Neural cell (in vitro differentiated cells): ENCODE measurements at regions not wholly inside any gene's neighbourhood (a gene's known extent, or its start where the extent isn't known, plus 50 kb on each side); places are given as distances from the start of the nearest gene placed in this dataset.

ENCODE experiments used
- H2AFZ ChIP-seq: fragments of 200-600, 300-800 bp; sonication (generic), shearing (Covaris generic); 2 replicates; pipeline ENCODE4 v1.6.0; 2014; ENCODE audit warnings: low read depth, mild to moderate bottlenecking, antibody characterized with exemption, low read length, moderate library complexity
- H3F3A ChIP-seq: fragments of 200-600 bp; shearing (Covaris generic); 2 replicates; pipeline ENCODE4 v1.6.1; 2016; ENCODE audit warnings: mild to moderate bottlenecking, moderate library complexity, mixed read lengths, antibody characterized with exemption, low read length; ENCODE audit not compliant: insufficient read depth, poor library complexity, severe bottlenecking
- H3K27ac ChIP-seq: fragments of 200-600, 300-800 bp; sonication (generic), shearing (Covaris generic); 2 replicates; pipeline ENCODE4 v1.5.1; 2014; ENCODE audit warnings: mild to moderate bottlenecking, low read length, moderate library complexity
- H3K27me3 ChIP-seq: fragments of 300-800, 200-600 bp; sonication (generic), shearing (Covaris generic); 2 replicates; pipeline ENCODE4 v1.6.0; 2014; ENCODE audit warnings: mild to moderate bottlenecking, low read depth, low read length, moderate library complexity; ENCODE audit not compliant: insufficient read depth
- H3K36me3 ChIP-seq: fragments of 300-800, 200-600 bp; sonication (generic), shearing (Covaris generic); 2 replicates; pipeline ENCODE4 v1.5.1; 2014; ENCODE audit warnings: mild to moderate bottlenecking, antibody characterized with exemption, low read length, moderate library complexity; ENCODE audit not compliant: insufficient read depth
- H3K4me2 ChIP-seq: fragments of 300-800, 200-600 bp; sonication (generic), shearing (Covaris generic); 2 replicates; pipeline ENCODE4 v1.6.0; 2014; ENCODE audit warnings: mild to moderate bottlenecking, low read length
- H3K4me3 ChIP-seq: fragments of 300-800, 200-600 bp; sonication (generic), shearing (Covaris generic); 2 replicates; pipeline ENCODE4 v1.5.1; 2014; ENCODE audit warnings: mild to moderate bottlenecking, low read length, moderate library complexity
- H3K79me2 ChIP-seq: fragments of 200-600 bp; shearing (Covaris generic); replicated peaks from 2 replicates; pipeline ENCODE4 v1.6.0; 2014; ENCODE audit warnings: mild to moderate bottlenecking, low read length, moderate library complexity; ENCODE audit not compliant: insufficient read depth
- H3K9ac ChIP-seq: fragments of 300-800, 200-600 bp; sonication (generic), shearing (Covaris generic); 2 replicates; pipeline ENCODE4 v1.6.1; 2016; ENCODE audit warnings: mild to moderate bottlenecking, low read length, mixed read lengths
- H3K9me2 ChIP-seq: fragments of 200-600 bp; shearing (Covaris generic); 2 replicates; pipeline ENCODE4 v1.6.1; 2016; ENCODE audit warnings: mild to moderate bottlenecking, low read length, mixed read lengths; ENCODE audit not compliant: insufficient read depth
- H3K9me3 ChIP-seq: fragments of 200-600, 300-800 bp; sonication (generic), shearing (Covaris generic); 2 replicates; pipeline ENCODE4 v1.6.1; 2016; ENCODE audit warnings: mild to moderate bottlenecking, mixed run types, low read length, moderate library complexity, mixed read lengths
- H4K20me1 ChIP-seq: fragments of 200-600 bp; shearing (Covaris generic); 2 replicates; pipeline ENCODE4 v1.6.1; 2016; ENCODE audit warnings: mild to moderate bottlenecking, mixed run types; ENCODE audit not compliant: insufficient read depth
- EP300 ChIP-seq: fragments of 450-650 bp; conservative IDR thresholded peaks from 2 replicates; pipeline ENCODE4 v1.6.1; 2014; ENCODE audit warnings: antibody characterized with exemption, mild to moderate bottlenecking, moderate library complexity; ENCODE audit not compliant: poor library complexity, severe bottlenecking
- EZH2 ChIP-seq: fragments of 200-600, 300-800 bp; shearing (Covaris generic), sonication (generic); IDR thresholded peaks from 2 replicates; pipeline ENCODE4 v1.6.1; 2014; ENCODE audit warnings: antibody characterized with exemption, low read length, borderline replicate concordance, mild to moderate bottlenecking; ENCODE audit not compliant: insufficient read depth, poor library complexity, severe bottlenecking
- MXI1 ChIP-seq: fragments of 450-650 bp; conservative IDR thresholded peaks from 2 replicates; pipeline ENCODE4 v1.6.1; 2014; ENCODE audit warnings: antibody characterized with exemption, mild to moderate bottlenecking; ENCODE audit not compliant: poor library complexity, severe bottlenecking
- POLR2AphosphoS5 ChIP-seq: IDR thresholded peaks from 2 replicates; pipeline ENCODE4 v1.6.1; 2012
- RAD21 ChIP-seq: fragments of 450-650 bp; conservative IDR thresholded peaks from 2 replicates; pipeline ENCODE4 v1.6.1; 2014; ENCODE audit warnings: antibody characterized with exemption, mild to moderate bottlenecking, moderate library complexity
- SMC3 ChIP-seq: fragments of 450-650 bp; conservative IDR thresholded peaks from 2 replicates; pipeline ENCODE4 v1.6.1; 2014; ENCODE audit warnings: antibody characterized with exemption, mild to moderate bottlenecking, moderate library complexity; ENCODE audit not compliant: poor library complexity
- TAF1 ChIP-seq: IDR thresholded peaks from 2 replicates; pipeline ENCODE4 v1.6.1; 2012; ENCODE audit warnings: low read depth
- TF ChIP-seq, protein P1 (sequence below): IDR thresholded peaks from 2 replicates; pipeline ENCODE4 v1.6.1; 2012; ENCODE audit warnings: borderline replicate concordance
- TF ChIP-seq, protein P2 (sequence below): fragments of 450-650 bp; IDR thresholded peaks from 2 replicates; pipeline ENCODE4 v1.5.1; 2014; ENCODE audit warnings: antibody characterized with exemption, mild to moderate bottlenecking, moderate library complexity; ENCODE audit not compliant: poor library complexity, severe bottlenecking

DNA sequence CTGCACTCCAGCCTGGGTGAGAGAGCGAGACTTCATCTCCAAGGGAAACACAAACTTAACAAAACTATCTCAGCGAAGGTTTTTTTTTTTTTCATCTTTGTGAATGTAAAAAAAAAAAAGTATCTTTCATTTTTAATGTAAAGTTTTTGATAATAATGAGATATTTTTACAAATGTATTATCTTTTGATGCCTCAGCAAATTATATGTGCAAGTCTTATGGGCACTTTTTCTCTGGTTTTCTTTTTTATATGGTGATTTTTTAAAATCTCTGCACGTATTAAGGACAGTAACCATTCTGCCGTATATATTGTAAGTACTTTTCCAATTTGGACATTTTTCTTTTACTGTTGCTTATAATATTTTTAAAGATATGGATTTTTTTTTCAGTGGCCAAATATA is 76.8 kb downstream of the MAFB start:
- Histone ChIP-seq H3K4me3 (no peak overlapping the region), H3K27ac (no peak overlapping the region), H3K36me3 (no peaks in the 10 kb centered on the region), H3K4me2 (no peak overlapping the region), H3K9me2 (no peaks in the 10 kb centered on the region), H3K9me3 (no peaks in the 10 kb centered on the region), H3K9ac (no peak overlapping the region), H3F3A (no peaks in the 10 kb centered on the region), H3K79me2 (no peaks in the 10 kb centered on the region), H2AFZ (no peak overlapping the region), H4K20me1 (no peaks in the 10 kb centered on the region), H3K27me3 (no peaks in the 10 kb centered on the region)
- TF ChIP-seq RAD21 (no peak), MXI1 (no peak), EZH2 (no peak), POLR2AphosphoS5 (no peak), SMC3 (no peak), EP300 (no peak), TAF1 (no peak)
- TF ChIP-seq, protein P1, sequence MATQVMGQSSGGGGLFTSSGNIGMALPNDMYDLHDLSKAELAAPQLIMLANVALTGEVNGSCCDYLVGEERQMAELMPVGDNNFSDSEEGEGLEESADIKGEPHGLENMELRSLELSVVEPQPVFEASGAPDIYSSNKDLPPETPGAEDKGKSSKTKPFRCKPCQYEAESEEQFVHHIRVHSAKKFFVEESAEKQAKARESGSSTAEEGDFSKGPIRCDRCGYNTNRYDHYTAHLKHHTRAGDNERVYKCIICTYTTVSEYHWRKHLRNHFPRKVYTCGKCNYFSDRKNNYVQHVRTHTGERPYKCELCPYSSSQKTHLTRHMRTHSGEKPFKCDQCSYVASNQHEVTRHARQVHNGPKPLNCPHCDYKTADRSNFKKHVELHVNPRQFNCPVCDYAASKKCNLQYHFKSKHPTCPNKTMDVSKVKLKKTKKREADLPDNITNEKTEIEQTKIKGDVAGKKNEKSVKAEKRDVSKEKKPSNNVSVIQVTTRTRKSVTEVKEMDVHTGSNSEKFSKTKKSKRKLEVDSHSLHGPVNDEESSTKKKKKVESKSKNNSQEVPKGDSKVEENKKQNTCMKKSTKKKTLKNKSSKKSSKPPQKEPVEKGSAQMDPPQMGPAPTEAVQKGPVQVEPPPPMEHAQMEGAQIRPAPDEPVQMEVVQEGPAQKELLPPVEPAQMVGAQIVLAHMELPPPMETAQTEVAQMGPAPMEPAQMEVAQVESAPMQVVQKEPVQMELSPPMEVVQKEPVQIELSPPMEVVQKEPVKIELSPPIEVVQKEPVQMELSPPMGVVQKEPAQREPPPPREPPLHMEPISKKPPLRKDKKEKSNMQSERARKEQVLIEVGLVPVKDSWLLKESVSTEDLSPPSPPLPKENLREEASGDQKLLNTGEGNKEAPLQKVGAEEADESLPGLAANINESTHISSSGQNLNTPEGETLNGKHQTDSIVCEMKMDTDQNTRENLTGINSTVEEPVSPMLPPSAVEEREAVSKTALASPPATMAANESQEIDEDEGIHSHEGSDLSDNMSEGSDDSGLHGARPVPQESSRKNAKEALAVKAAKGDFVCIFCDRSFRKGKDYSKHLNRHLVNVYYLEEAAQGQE, result no peak
- TF ChIP-seq, protein P2, sequence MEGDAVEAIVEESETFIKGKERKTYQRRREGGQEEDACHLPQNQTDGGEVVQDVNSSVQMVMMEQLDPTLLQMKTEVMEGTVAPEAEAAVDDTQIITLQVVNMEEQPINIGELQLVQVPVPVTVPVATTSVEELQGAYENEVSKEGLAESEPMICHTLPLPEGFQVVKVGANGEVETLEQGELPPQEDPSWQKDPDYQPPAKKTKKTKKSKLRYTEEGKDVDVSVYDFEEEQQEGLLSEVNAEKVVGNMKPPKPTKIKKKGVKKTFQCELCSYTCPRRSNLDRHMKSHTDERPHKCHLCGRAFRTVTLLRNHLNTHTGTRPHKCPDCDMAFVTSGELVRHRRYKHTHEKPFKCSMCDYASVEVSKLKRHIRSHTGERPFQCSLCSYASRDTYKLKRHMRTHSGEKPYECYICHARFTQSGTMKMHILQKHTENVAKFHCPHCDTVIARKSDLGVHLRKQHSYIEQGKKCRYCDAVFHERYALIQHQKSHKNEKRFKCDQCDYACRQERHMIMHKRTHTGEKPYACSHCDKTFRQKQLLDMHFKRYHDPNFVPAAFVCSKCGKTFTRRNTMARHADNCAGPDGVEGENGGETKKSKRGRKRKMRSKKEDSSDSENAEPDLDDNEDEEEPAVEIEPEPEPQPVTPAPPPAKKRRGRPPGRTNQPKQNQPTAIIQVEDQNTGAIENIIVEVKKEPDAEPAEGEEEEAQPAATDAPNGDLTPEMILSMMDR, result no peak

DNA sequence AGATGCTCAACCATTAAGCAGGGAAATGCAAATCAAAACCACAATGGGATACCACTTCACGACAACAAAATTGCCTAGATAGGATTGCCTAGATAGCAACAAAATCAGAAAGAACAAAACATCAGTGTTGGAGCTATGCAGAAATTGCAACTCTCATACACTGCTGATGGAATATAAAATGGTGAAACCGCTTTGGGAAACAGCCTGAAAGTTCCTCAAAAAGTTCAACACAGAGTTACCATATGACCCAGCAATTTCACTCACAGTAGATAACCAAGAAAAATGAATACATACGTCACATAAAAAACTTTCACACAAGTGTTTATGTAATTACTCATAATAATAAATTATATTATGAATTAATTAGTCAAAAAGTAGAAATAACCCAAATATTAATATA is 78.3 kb downstream of the MAFB start:
- H3K9ac ChIP-seq, result no peak overlapping the region
- no peak overlapping the region for H2AFZ ChIP-seq
- no peak overlapping the region for H3K4me3 ChIP-seq
- H4K20me1 ChIP-seq, result no peaks in the 10 kb centered on the region
- no peak overlapping the region for H3K4me2 ChIP-seq
- H3K36me3 ChIP-seq, result no peaks in the 10 kb centered on the region
- H3K27me3 ChIP-seq, result no peaks in the 10 kb centered on the region
- no peak overlapping the region for H3K27ac ChIP-seq
- H3K79me2 ChIP-seq, result no peaks in the 10 kb centered on the region
- no peaks in the 10 kb centered on the region for H3F3A ChIP-seq
- no peaks in the 10 kb centered on the region for H3K9me2 ChIP-seq
- TF ChIP-seq RAD21 (no peak), MXI1 (no peak), SMC3 (no peak), TAF1 (no peak), EP300 (no peak), EZH2 (no peak), POLR2AphosphoS5 (no peak)
- TF ChIP-seq, protein P1, result no peak
- TF ChIP-seq, protein P2, result no peak
- H3K9me3 ChIP-seq, result no peaks in the 10 kb centered on the region
